ENCODE measurements at regions not wholly inside any gene's neighbourhood (a gene's known extent, or its start where the extent isn't known, plus 50 kb on each side); places are given as distances from the start of the nearest gene placed in this dataset.

GRCh38 chr2:41353060-41353459 lies 694.8 kb upstream of the PKDCC start:
- no peaks in the 10 kb centered on the region for H3K36me3 ChIP-seq (replicated peaks in 1 of 2; ENCODE audit: control insufficient read depth in 1 of 2, insufficient read depth in 2 of 2, low read length in 2 of 2)
- WGBS (ENCODE audit: insufficient coverage), result no CpG with 5 or more reads among the region's 3 CpGs
- peaks cover 0 to 6% (median 2%) of the 10 kb centered on the region in 7 donors for H3K9me3 Mint-ChIP-seq
- no peaks in the 10 kb centered on the region for H3K79me2 ChIP-seq (ENCODE audit: insufficient read depth, low read length)
- no peak overlapping the region for H3K4me3 Mint-ChIP-seq
- intact Hi-C loops (cut with micrococcal nuclease), result no loop called here
- H3K4me2 ChIP-seq (replicated peaks; ENCODE audit: extremely low read depth, low read length, poor library complexity, severe bottlenecking), result no peak overlapping the region
- H3K27me3 ChIP-seq (ENCODE audit: control insufficient read depth in 2 of 2, insufficient read depth in 2 of 2, low read length in 2 of 2), result no peaks in the 10 kb centered on the region
- H3K27ac ChIP-seq (ENCODE audit: low read depth in 1 of 2, low read length in 2 of 2), result no peak overlapping the region
- TF ChIP-seq, protein P1, sequence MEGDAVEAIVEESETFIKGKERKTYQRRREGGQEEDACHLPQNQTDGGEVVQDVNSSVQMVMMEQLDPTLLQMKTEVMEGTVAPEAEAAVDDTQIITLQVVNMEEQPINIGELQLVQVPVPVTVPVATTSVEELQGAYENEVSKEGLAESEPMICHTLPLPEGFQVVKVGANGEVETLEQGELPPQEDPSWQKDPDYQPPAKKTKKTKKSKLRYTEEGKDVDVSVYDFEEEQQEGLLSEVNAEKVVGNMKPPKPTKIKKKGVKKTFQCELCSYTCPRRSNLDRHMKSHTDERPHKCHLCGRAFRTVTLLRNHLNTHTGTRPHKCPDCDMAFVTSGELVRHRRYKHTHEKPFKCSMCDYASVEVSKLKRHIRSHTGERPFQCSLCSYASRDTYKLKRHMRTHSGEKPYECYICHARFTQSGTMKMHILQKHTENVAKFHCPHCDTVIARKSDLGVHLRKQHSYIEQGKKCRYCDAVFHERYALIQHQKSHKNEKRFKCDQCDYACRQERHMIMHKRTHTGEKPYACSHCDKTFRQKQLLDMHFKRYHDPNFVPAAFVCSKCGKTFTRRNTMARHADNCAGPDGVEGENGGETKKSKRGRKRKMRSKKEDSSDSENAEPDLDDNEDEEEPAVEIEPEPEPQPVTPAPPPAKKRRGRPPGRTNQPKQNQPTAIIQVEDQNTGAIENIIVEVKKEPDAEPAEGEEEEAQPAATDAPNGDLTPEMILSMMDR (IDR thresholded peaks at IDR 0.05), result no peak
- H4K20me1 ChIP-seq (ENCODE audit: insufficient read depth, low read length), result no peaks in the 10 kb centered on the region
- H3K4me1 ChIP-seq (ENCODE audit: control insufficient read depth in 1 of 2, insufficient read depth in 2 of 2, low read length in 2 of 2), result no peaks in the 10 kb centered on the region
- H2AFZ ChIP-seq (ENCODE audit: insufficient read depth, low read depth, low read length, poor library complexity, severe bottlenecking), result no peak overlapping the region
- H3K36me3 Mint-ChIP-seq, result no peaks in the 10 kb centered on the region
- H3K27ac Mint-ChIP-seq, result no peak overlapping the region
- H3K27me3 Mint-ChIP-seq (ENCODE audit: low read depth in 3 of 3), result no peaks in the 10 kb centered on the region
- DNase-seq, result no peak
- no peak overlapping the region for H3K4me3 ChIP-seq (replicated peaks in 1 of 3; ENCODE audit: low read depth in 2 of 3, low read length in 3 of 3)
- no peaks in the 10 kb centered on the region for H3K9me3 ChIP-seq (replicated peaks in 1 of 2; ENCODE audit: control insufficient read depth in 1 of 2, insufficient read depth in 1 of 2, low read length in 2 of 2)
- H3K4me1 Mint-ChIP-seq, result no peaks in the 10 kb centered on the region
- H3K9ac ChIP-seq (ENCODE audit: insufficient read depth, low read length, poor library complexity, severe bottlenecking), result no peak overlapping the region

- no peaks in the 10 kb centered on the region for H3K79me2 ChIP-seq (ENCODE audit: insufficient read depth, low read length)
- peaks cover 0 to 5% of the 10 kb centered on the region in 2 donors for H3K9me3 ChIP-seq (replicated peaks in 1 of 2; ENCODE audit: control insufficient read depth in 1 of 2, insufficient read depth in 1 of 2, low read length in 2 of 2)
- H3K4me2 ChIP-seq (replicated peaks; ENCODE audit: extremely low read depth, low read length, poor library complexity, severe bottlenecking), result no peak overlapping the region
- H4K20me1 ChIP-seq (ENCODE audit: insufficient read depth, low read length), result no peaks in the 10 kb centered on the region
- H3K27ac ChIP-seq (ENCODE audit: low read depth in 1 of 2, low read length in 2 of 2), result no peak overlapping the region
- TF ChIP-seq, protein P1 (IDR thresholded peaks at IDR 0.05), result no peak
- Mint-ChIP-seq H3K4me3 (no peak overlapping the region), H3K27ac (no peak overlapping the region), H3K36me3 (no peaks in the 10 kb centered on the region), H3K27me3 (ENCODE audit: low read depth in 3 of 3) (peaks cover 0 to 3% (median 0%) of the 10 kb centered on the region in 3 donors), H3K4me1 (no peaks in the 10 kb centered on the region), H3K9me3 (peaks cover 6 to 21% (median 13%) of the 10 kb centered on the region in 7 donors)
- H3K9ac ChIP-seq (ENCODE audit: insufficient read depth, low read length, poor library complexity, severe bottlenecking), result no peak overlapping the region
- no peak overlapping the region for H2AFZ ChIP-seq (ENCODE audit: insufficient read depth, low read depth, low read length, poor library complexity, severe bottlenecking)
- H3K36me3 ChIP-seq (replicated peaks in 1 of 2; ENCODE audit: control insufficient read depth in 1 of 2, insufficient read depth in 2 of 2, low read length in 2 of 2), result no peaks in the 10 kb centered on the region
- WGBS (ENCODE audit: insufficient coverage), result 83% methylated on average over 1 of the region's 2 CpGs
- no peaks in the 10 kb centered on the region for H3K27me3 ChIP-seq (ENCODE audit: control insufficient read depth in 2 of 2, insufficient read depth in 2 of 2, low read length in 2 of 2)
- no peak overlapping the region for H3K4me3 ChIP-seq (replicated peaks in 1 of 3; ENCODE audit: low read depth in 2 of 3, low read length in 3 of 3)
- H3K4me1 ChIP-seq (ENCODE audit: control insufficient read depth in 1 of 2, insufficient read depth in 2 of 2, low read length in 2 of 2), result no peaks in the 10 kb centered on the region
- no peak for DNase-seq
- intact Hi-C loops (cut with micrococcal nuclease), result no loop called here
These were observed 692.0 kb upstream of the PKDCC start for GRCh38 chr2:41355794-41356193.
